ENCODE measurements at regions not wholly inside any gene's neighbourhood (a gene's known extent, or its start where the extent isn't known, plus 50 kb on each side); places are given as distances from the start of the nearest gene placed in this dataset.

- no peak for DNase-seq
Measured at GRCh38 chr2:149828520-149829210, 241.1 kb upstream of the MMADHC start.

GRCh38 chr2:149827585-149828126 lies 240.1 kb upstream of the MMADHC start:
- DNase-seq: no peak

GRCh38 chr2:149826471-149827125 lies 239.0 kb upstream of the MMADHC start:
- no peak for DNase-seq

DNA sequence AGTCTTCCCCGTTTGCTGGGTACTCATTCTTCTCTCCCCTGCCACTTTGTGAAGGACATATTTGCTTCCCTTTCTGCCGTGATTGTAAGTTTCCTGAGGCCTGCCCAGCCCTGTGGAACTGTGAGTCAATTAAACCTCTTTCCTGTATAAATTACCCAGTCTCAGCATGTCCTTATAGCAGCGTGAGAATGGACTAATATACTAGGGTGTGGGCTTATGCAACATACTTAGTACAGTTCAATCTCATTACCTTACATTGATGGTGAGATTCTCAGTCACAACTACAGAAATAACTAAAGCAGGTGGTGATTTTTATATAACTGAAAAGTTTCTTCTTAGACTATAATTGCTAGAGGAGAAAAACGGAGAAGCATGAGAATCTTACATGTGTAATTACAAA lies 237.9 kb upstream of the MMADHC start:
- DNase-seq: no peak

DNA sequence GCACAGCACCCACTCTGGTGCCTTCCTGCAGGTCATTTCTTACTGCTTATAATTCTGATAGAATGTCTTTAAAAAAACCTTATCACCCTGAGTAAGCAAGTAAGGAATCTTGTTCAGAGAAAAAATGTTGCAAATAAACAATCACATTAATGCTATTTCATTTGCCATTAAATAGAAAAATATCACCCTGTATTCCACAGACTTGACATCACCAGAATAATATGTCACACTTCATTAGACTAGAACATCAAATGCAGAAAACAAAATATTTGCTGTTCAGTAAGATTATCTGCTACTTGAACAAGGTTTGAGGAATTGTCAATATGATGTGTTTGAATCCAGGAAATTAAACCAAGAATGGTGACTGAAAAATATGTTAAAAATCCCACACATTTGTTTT lies 236.6 kb upstream of the MMADHC start:
- no peak for DNase-seq

DNA sequence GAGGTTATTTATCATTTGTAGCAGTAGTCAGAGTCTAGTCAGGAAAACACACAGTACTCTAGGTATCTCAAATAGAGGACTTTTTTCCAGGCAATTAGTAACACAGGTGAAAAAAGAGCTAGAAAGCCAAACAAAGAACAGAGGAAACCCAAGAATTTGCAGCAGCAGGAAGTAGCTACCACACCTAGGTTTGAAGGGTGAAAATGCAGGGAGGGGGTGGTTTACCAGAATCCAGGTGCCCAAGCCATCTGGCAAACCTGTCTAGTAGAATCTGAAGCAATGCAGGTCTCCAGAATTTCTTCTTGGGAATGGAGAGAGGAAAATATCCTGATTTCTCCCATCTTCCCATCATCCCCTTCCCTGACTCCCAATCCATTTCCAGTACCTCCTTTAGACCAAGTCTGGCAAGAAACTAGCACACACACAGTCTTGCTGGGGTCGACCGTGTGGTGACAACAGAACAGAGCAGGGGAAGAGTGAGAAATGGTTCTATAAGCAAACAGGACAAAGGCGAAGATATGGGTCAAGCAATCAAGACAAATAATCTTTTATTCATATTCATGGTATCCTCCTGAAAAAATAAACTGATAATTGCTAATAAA lies 231.9 kb upstream of the MMADHC start:
- DNase-seq: no peak

DNA sequence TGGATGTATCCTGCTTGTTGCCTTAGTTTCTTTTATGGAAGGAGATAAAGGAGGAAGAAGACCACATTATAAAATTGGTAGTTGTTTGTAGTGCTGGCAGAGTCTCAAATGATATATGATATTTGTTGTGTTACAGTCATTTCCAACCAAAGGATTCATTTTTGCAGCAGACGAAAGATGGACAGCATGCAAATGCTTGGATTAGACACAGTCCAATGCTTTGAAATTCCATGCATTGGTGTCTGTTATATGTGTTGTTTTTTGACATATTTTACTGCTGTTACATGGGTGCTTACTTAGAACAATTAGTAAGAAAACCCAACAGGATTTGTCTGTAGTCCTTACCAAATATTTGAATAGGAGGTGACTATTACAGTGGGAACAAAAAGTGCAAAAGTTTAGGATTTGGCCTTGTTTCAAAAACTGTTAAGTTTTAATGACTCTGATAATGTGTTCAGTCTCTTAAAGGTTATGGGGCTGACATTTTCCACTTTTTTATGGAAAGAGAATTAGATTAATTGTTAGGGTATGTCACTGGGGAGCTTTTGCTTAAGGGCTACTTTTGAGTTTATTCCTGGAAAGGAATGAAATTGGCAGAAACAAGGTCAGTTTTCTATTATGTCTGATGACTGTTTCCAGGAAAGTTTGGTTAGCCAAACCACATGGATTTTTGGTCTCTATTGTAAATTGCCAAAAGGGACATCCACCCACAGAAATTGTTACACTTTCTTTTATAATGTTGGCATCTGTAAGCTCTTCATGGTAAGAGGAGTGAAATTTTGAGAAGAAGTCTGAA lies 229.4 kb upstream of the MMADHC start:
- no peak for DNase-seq

- DNase-seq: no peak
Measured at GRCh38 chr2:149815941-149816340, 228.4 kb upstream of the MMADHC start.

GRCh38 chr2:149814901-149815300 lies 227.3 kb upstream of the MMADHC start:
- no peak for DNase-seq

DNA sequence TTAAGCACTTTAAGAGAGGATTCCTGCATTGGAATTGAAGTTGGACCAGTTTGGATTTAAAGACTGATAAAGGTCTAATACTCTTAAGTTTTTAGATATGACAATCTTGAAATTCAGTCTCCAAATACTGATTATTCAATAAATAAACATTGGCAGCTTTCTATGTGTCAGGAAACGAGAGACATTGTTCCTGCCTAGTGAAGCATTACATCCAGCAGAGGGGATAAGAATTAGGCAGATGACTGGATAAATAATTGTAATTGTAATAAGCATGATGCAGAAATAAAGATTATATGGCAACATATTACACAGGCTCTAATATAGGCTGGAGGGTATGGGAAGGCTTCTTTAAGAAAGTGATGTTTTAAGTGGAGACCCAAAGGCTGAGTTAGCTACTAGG lies 226.5 kb upstream of the MMADHC start:
- DNase-seq: no peak

DNA sequence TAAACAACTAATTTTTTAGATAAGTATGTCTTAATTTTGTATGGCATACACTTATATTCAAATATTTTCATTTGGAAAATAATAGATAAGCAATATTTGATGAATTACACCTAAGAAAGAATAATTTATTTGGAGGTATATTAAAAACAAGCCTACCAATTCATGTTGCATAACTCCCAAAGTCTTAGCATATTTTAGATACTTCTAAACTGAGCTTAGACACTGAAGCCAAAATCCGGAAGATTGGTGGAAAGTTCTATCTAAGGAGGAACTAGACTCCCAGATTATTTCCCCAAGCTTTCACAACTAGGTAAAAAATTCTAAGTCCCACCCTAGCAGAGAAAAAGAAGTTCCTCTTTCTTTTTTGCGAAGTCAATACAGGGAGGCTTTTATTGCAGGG lies 221.0 kb upstream of the MMADHC start:
- DNase-seq: no peak

GRCh38 chr2:149806651-149807050 lies 219.1 kb upstream of the MMADHC start:
- no peak for DNase-seq

- DNase-seq: no peak
Measured at GRCh38 chr2:149800624-149801542, 213.3 kb upstream of the MMADHC start.

DNA sequence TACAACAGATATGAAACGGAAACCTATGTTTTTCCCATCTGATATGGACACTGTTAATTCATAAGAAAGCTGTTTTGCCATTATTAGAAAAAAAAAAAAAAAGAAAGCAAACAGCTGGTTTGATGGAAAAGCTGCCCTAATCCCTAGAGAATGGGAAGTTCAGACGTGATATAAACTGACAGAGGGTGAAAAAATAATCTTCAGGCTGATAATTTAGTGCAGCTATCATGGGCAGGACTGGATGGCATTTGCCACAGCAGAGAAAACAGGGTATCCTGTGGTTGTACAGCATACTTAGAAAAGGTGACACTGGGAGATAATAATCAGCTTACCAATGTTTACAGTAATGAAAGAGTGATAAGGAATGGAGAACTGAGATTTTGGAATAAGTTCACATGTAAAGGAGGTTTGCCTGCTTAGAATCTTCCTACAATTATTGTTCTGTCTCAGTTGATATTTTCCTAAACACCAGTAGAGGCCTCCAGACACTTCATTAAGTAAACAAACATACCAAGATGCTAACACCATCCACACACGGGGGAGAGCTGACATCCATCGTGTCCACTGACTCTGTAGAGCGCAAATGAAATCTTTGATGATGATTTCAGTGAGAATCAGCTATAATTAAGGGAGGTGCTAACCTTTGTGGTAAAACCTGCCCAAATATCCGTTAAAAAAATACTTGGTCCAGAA lies 211.6 kb upstream of the MMADHC start:
- no peak for DNase-seq

DNA sequence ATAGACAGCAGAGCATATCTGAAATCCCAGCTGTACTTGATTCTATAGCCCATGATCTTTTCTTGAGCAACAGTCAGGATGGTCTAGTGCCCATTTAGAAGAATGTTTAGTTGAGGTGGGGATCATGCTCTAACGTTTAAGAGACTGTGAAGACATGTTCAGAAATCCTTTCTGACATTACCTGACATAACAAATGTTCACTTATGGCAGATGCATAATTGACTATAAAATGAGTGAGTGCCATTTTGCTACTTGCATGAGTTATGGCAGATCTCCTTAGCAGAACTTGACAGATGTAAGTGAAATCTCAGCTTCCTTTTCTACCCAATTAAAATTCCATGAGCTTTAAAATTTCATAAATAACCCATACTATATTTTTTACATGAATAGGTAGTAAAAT lies 209.5 kb upstream of the MMADHC start:
- no peak for DNase-seq

- DNase-seq: no peak
Measured at GRCh38 chr2:149789549-149789948, 202.0 kb upstream of the MMADHC start.

- no peak for DNase-seq
Measured at GRCh38 chr2:149787206-149787605, 199.6 kb upstream of the MMADHC start.

DNA sequence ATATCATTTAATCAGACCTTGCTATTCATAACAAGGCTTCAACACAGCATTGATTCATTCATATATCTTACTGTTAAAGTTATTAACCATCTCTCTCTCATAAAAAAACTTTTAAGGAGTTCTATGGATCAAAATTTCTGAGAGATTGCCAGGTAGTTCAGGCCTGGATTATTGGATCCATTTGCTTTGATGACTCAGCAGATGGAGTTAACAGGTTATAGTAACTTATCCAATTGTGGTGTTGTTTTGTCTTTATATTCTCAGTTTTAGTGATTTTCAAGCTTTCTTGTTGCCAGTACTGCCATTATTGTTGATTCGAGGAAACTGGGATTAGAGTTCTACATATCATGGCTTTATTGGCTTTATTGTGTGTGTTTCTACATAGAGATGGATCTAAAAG lies 195.7 kb upstream of the MMADHC start:
- DNase-seq: no peak

DNA sequence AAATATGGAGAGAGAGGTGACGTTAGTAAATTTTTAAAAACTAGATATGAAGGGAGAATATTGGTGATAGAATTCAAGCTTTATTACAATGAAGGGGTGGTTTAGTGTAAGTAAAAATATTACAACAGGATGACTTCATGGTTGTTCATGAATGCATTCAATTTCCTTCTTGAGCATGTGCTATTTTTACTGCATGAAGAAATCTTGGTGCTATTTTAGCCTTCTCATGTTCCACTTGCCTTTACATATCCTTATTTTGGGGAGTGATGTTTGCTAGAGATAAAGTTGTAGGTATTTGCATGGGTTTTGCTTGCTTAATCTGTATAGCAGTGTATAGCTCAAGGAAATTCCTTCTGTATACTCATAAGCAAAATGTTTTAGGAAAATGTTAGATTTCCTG lies 195.0 kb upstream of the MMADHC start:
- DNase-seq: no peak

DNA sequence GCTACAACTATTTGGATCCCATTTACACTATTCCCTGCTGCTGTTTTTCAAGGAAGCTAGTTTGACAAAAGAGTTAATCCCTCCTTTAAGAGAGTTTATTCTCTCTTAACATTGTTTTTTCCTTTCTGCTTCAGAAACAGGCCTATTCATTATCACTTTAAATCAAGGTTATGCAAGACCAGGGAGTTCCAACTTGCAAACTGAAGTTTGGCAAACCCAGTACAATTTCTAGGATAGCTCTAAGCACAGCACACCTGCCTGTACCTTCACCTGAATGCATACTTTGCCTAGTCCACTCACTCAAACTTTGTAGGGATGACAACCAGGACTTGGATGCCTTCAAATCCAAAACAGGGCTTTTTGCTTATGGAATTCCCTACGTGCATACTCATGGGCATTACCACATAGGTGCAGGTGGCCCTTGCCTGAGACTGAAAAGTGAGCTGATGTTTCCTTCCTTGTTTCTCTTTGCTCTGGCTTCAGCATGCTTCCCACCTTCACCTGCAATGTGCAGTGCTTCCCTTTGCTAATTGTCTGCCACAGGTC lies 193.8 kb upstream of the MMADHC start:
- DNase-seq: no peak

DNA sequence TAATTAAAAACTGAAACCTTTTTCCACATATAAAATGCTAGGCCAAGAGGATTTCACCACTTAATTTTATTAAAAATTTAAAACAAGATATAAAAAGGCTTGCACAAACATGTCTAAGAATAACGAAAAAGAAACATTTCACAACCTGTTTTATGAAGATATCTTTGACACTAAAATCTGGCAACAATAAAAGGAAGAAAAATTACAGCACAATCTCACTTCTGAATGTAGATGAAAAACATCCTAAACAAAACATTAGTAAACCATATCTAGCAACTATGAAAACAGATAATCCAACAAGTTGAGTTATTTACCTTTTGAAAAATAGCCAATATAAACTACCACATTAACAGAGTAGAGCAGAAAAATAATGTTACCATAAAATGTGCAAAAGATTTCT lies 185.4 kb upstream of the MMADHC start:
- DNase-seq: no peak

All from NCI-H2029 treated with DMSO at 0.1 percent for 48 hours (cell line).